HEK293 (cell line): ENCODE measurements at regions not wholly inside any gene's neighbourhood (a gene's known extent, or its start where the extent isn't known, plus 50 kb on each side); places are given as distances from the start of the nearest gene placed in this dataset.

ENCODE experiments used
- CTCF ChIA-PET: fragments of 350-600 bp; formaldehyde crosslinking; extraction: SDS; loops from one replicate; lab custom pipeline; 2021; ENCODE audit warnings: antibody characterized with exemption; lab: Yijun Ruan, JAX
- POLR2A ChIA-PET: fragments of 300-600 bp; formaldehyde crosslinking; extraction: SDS; loops from one replicate; lab custom pipeline; 2020; ENCODE audit warnings: antibody characterized with exemption, inconsistent platforms; lab: Yijun Ruan, JAX
- H3K27ac ChIP-seq: fragments of 200-500 bp; sonication (Bioruptor generic); 2 replicates; pipeline ENCODE4 v1.5.1; 2014; ENCODE audit warnings: low read depth, low read length, control low read depth, inconsistent platforms; ENCODE audit errors: extremely low read depth
- H3K36me3 ChIP-seq, 2 experiments: fragments of 200-500 bp in 1 of 2; sonication (Bioruptor generic) in 1 of 2; 1 replicate in 1 of 2; 2 replicates in 1 of 2; pipeline ENCODE4 v1.5.1; 2014 to 2017; ENCODE audit warnings: inconsistent platforms in 2 of 2, low read length in 2 of 2; ENCODE audit not compliant: control insufficient read depth in 2 of 2, insufficient read depth in 1 of 2
- H3K4me1 ChIP-seq: fragments of 200-500 bp; sonication (Bioruptor generic); 2 replicates; pipeline ENCODE4 v1.5.1; 2014; ENCODE audit warnings: mild to moderate bottlenecking, low read length, inconsistent platforms; ENCODE audit not compliant: control insufficient read depth, insufficient read depth
- H3K4me3 ChIP-seq: 2 replicates; pipeline ENCODE4 v1.5.1; 2011; ENCODE audit warnings: low read depth, mild to moderate bottlenecking, control low read depth, low read length, moderate library complexity
- H3K9me3 ChIP-seq: fragments of 200-500 bp; sonication (Bioruptor generic); 2 replicates; pipeline ENCODE4 v1.5.1; 2014; ENCODE audit warnings: low read depth, low read length, inconsistent platforms; ENCODE audit not compliant: control insufficient read depth, insufficient read depth
- GLI2 ChIP-seq: fragments of 450-650 bp; formaldehyde crosslinking; IDR thresholded peaks from 2 replicates; pipeline ENCODE4; 2017; ENCODE audit warnings: missing biosample characterization, missing genetic modification characterization, low read depth, borderline replicate concordance
- HOXA7 ChIP-seq: sonication (generic); formaldehyde crosslinking; IDR thresholded peaks from 2 replicates; pipeline ENCODE4 v1.8.1; 2022; ENCODE audit warnings: missing genetic modification reagents, borderline replicate concordance
- MYNN ChIP-seq: fragments of 450-650 bp; formaldehyde crosslinking; IDR thresholded peaks from 2 replicates; pipeline ENCODE4 v1.5.1; 2016; ENCODE audit warnings: missing biosample characterization, missing genetic modification characterization, borderline replicate concordance
- TRIM28 ChIP-seq: IDR thresholded peaks from 2 replicates; pipeline ENCODE4 v1.6.1; 2011; ENCODE audit warnings: low read length, control low read depth, borderline replicate concordance
- WT1 ChIP-seq: fragments of 450-650 bp; formaldehyde crosslinking; IDR thresholded peaks from 2 replicates; pipeline ENCODE4 v1.5.1; 2016; ENCODE audit warnings: missing biosample characterization, missing genetic modification characterization
- ZBTB26 ChIP-seq: fragments of 450-650 bp; formaldehyde crosslinking; optimal IDR thresholded peaks from 2 replicates; pipeline ENCODE3; 2016; ENCODE audit warnings: missing biosample characterization, mild to moderate bottlenecking, missing genetic modification characterization
- ZBTB44 ChIP-seq: fragments of 450-650 bp; IDR thresholded peaks from 2 replicates; pipeline ENCODE4 v1.5.1; 2018; ENCODE audit warnings: missing biosample characterization, mild to moderate bottlenecking, missing genetic modification characterization
- ZBTB49 ChIP-seq: fragments of 450-650 bp; formaldehyde crosslinking; IDR thresholded peaks from 2 replicates; pipeline ENCODE4 v1.5.1; 2016; ENCODE audit warnings: missing biosample characterization, missing genetic modification characterization, low read depth
- ZNF175 ChIP-seq: fragments of 450-650 bp; formaldehyde crosslinking; IDR thresholded peaks from 2 replicates; pipeline ENCODE4 v1.5.1; 2016; ENCODE audit warnings: missing biosample characterization, missing genetic modification characterization
- ZNF248 ChIP-seq: fragments of 450-650 bp; formaldehyde crosslinking; IDR thresholded peaks from 2 replicates; pipeline ENCODE4 v1.5.1; 2017; ENCODE audit warnings: missing biosample characterization, missing genetic modification characterization
- ZNF26 ChIP-seq: fragments of 450-650 bp; formaldehyde crosslinking; IDR thresholded peaks from 2 replicates; pipeline ENCODE4 v1.5.1; 2016; ENCODE audit warnings: missing biosample characterization, missing genetic modification characterization
- ZNF404 ChIP-seq: fragments of 450-650 bp; formaldehyde crosslinking; IDR thresholded peaks from 2 replicates; pipeline ENCODE4 v1.5.1; 2017; ENCODE audit warnings: missing biosample characterization, missing genetic modification characterization
- ZNF416 ChIP-seq: fragments of 450-650 bp; formaldehyde crosslinking; IDR thresholded peaks from 2 replicates; pipeline ENCODE4 v1.5.1; 2016; ENCODE audit warnings: missing biosample characterization, missing genetic modification characterization
- ZNF488 ChIP-seq: fragments of 450-650 bp; formaldehyde crosslinking; IDR thresholded peaks from 2 replicates; pipeline ENCODE4 v1.5.1; 2016; ENCODE audit warnings: missing biosample characterization, missing genetic modification characterization
- ZNF521 ChIP-seq: fragments of 450-650 bp; formaldehyde crosslinking; IDR thresholded peaks from 2 replicates; pipeline ENCODE4 v1.5.1; 2017; ENCODE audit warnings: missing biosample characterization, mild to moderate bottlenecking, missing genetic modification characterization
- ZNF555 ChIP-seq: fragments of 450-650 bp; formaldehyde crosslinking; conservative IDR thresholded peaks from 2 replicates; pipeline ENCODE4 v1.5.1; 2017; ENCODE audit warnings: missing biosample characterization, mild to moderate bottlenecking, missing genetic modification characterization, inconsistent platforms
- ZNF561 ChIP-seq: fragments of 450-650 bp; IDR thresholded peaks from 2 replicates; pipeline ENCODE4 v1.5.1; 2018; ENCODE audit warnings: missing biosample characterization, missing genetic modification characterization, borderline replicate concordance
- ZNF626 ChIP-seq: fragments of 450-650 bp; sonication (Bioruptor Pico); formaldehyde crosslinking; IDR thresholded peaks from 2 replicates; pipeline ENCODE4 v1.5.1; 2018; ENCODE audit warnings: missing biosample characterization, missing genetic modification characterization, inconsistent platforms
- ZNF707 ChIP-seq: fragments of 450-650 bp; formaldehyde crosslinking; IDR thresholded peaks from 2 replicates; pipeline ENCODE4 v1.5.1; 2016; ENCODE audit warnings: missing biosample characterization, missing genetic modification characterization
- ZNF768 ChIP-seq: fragments of 450-650 bp; formaldehyde crosslinking; IDR thresholded peaks from 2 replicates; pipeline ENCODE4 v1.5.1; 2018; ENCODE audit warnings: missing biosample characterization, mild to moderate bottlenecking, missing genetic modification characterization
- TF ChIP-seq, protein P1 (sequence below): fragments of 450-650 bp; formaldehyde crosslinking; IDR thresholded peaks from 2 replicates; pipeline ENCODE4; 2016; ENCODE audit warnings: missing biosample characterization, missing genetic modification characterization
- TF ChIP-seq, protein P2 (sequence below): fragments of 450-650 bp; formaldehyde crosslinking; IDR thresholded peaks from 2 replicates; pipeline ENCODE4 v1.5.1; 2016; ENCODE audit warnings: missing biosample characterization, missing genetic modification characterization

- ChIA-PET CTCF (no interaction called here), POLR2A (no interaction called here)
Observed at GRCh38 chr4:72671980-72672379, 103.0 kb upstream of the ADAMTS3 start.

GRCh38 chr4:72670521-72670920, 101.5 kb upstream of the ADAMTS3 start:
- Histone ChIP-seq H3K36me3 (no peaks in the 10 kb centered on the region), H3K4me3 (no peak overlapping the region), H3K27ac (no peak overlapping the region), H3K9me3 (no peaks in the 10 kb centered on the region), H3K4me1 (no peaks in the 10 kb centered on the region)
- TF ChIP-seq ZNF521 (tag by site-specific recombination) (no peak), ZBTB26 (tag by site-specific recombination) (no peak), HOXA7 (CRISPR knock-in tag) (no peak), ZNF404 (no peak), ZNF561 (no peak)
- CTCF ChIA-PET = no interaction called here
- POLR2A ChIA-PET = no interaction called here

More at GRCh38 chr4:72671980-72672379, 103.0 kb upstream of the ADAMTS3 start:
- TF ChIP-seq ZBTB49 (tag by site-specific recombination) = no peak
- no peak for TF ChIP-seq ZNF555 (tag by site-specific recombination)
- TF ChIP-seq, protein P1, sequence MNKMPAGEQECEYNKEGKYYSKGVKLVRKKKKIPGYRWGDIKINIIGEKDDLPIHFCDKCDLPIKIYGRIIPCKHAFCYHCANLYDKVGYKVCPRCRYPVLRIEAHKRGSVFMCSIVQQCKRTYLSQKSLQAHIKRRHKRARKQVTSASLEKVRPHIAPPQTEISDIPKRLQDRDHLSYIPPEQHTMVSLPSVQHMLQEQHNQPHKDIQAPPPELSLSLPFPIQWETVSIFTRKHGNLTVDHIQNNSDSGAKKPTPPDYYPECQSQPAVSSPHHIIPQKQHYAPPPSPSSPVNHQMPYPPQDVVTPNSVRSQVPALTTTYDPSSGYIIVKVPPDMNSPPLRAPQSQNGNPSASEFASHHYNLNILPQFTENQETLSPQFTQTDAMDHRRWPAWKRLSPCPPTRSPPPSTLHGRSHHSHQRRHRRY (tag by site-specific recombination) = no peak
- TF ChIP-seq MYNN (tag by site-specific recombination) = no peak
- TF ChIP-seq ZNF707 (tag by site-specific recombination) = no peak
- TF ChIP-seq ZNF488 (tag by site-specific recombination) = no peak
- TF ChIP-seq WT1 (tag by site-specific recombination) = no peak
- TF ChIP-seq ZNF768 (tag by site-specific recombination) = no peak
- TF ChIP-seq ZNF175 (tag by site-specific recombination) = no peak
- no peak for TF ChIP-seq TRIM28
- TF ChIP-seq ZNF416 = no peak
- no peak for TF ChIP-seq GLI2 (tag by site-specific recombination)
- H3K4me3 ChIP-seq = no peak overlapping the region
- no peaks in the 10 kb centered on the region for H3K4me1 ChIP-seq
- H3K27ac ChIP-seq = no peak overlapping the region
- no peaks in the 10 kb centered on the region for H3K36me3 ChIP-seq
- H3K9me3 ChIP-seq = no peaks in the 10 kb centered on the region

- H3K4me3 ChIP-seq = no peak overlapping the region
- H3K9me3 ChIP-seq = no peaks in the 10 kb centered on the region
- no peaks in the 10 kb centered on the region for H3K36me3 ChIP-seq
- H3K4me1 ChIP-seq = no peaks in the 10 kb centered on the region
- H3K27ac ChIP-seq = no peak overlapping the region
- POLR2A ChIA-PET = no interaction called here
- CTCF ChIA-PET = interaction anchor here (0.7 kb wide), 1 partner anchor 406 kb away, joined by 3 read pairs; no protein-coding TSS in a partner anchor
- TF ChIP-seq, protein P2, sequence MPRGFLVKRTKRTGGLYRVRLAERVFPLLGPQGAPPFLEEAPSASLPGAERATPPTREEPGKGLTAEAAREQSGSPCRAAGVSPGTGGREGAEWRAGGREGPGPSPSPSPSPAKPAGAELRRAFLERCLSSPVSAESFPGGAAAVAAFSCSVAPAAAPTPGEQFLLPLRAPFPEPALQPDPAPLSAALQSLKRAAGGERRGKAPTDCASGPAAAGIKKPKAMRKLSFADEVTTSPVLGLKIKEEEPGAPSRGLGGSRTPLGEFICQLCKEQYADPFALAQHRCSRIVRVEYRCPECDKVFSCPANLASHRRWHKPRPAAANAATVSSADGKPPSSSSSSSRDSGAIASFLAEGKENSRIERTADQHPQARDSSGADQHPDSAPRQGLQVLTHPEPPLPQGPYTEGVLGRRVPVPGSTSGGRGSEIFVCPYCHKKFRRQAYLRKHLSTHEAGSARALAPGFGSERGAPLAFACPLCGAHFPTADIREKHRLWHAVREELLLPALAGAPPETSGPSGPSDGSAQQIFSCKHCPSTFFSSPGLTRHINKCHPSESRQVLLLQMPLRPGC (tag by site-specific recombination) = no peak
- TF ChIP-seq ZNF521 (tag by site-specific recombination) = no peak
- no peak for TF ChIP-seq ZNF626 (tag by site-specific recombination)
- no peak for TF ChIP-seq ZNF26 (tag by site-specific recombination)
- TF ChIP-seq ZNF248 (tag by site-specific recombination) = no peak
- no peak for TF ChIP-seq ZBTB44 (tag by site-specific recombination)
Observed at GRCh38 chr4:72666910-72667309, 97.9 kb upstream of the ADAMTS3 start.
